ENCODE measurements at regions not wholly inside any gene's neighbourhood (a gene's known extent, or its start where the extent isn't known, plus 50 kb on each side); places are given as distances from the start of the nearest gene placed in this dataset.
A peak's percentile ranks its signal among the peaks of the same experiment; 100 is the strongest.
"Not testable (repeated sequence)": the region's sequence is repeated elsewhere in the genome, so short reads cannot be mapped to it uniquely, and the experiment has no call there.

- no peak for DNase-seq
Observed at GRCh38 chr5:66234241-66234640, 90.1 kb downstream of the SREK1 start.

- no peak for DNase-seq
Observed at GRCh38 chr5:66238435-66238834, 94.3 kb downstream of the SREK1 start.

GRCh38 chr5:66239034-66239433 lies 94.9 kb downstream of the SREK1 start:
- DNase-seq: peak in 3 of 4 experiments; percentile 8 to 28 (median 19)

- no peak for DNase-seq
Observed at GRCh38 chr5:66241136-66241825, 97.2 kb downstream of the SREK1 start.

GRCh38 chr5:66242050-66242715 lies 98.1 kb downstream of the SREK1 start:
- DNase-seq: no peak

- no peak for DNase-seq
Observed at GRCh38 chr5:66246608-66247007, 102.5 kb downstream of the SREK1 start.

GRCh38 chr5:66247176-66247960 lies 103.3 kb downstream of the SREK1 start:
- DNase-seq: peak; percentile 23 to 70 (median 45)

GRCh38 chr5:66248874-66249273 lies 104.8 kb downstream of the SREK1 start:
- DNase-seq: no peak

- peak in 1 of 4 experiments; percentile 4 for DNase-seq
Observed at GRCh38 chr5:66249920-66250319, 105.8 kb downstream of the SREK1 start.

GRCh38 chr5:66252849-66253248 lies 108.7 kb downstream of the SREK1 start:
- DNase-seq: no peak

- peak; percentile 22 to 53 (median 36) for DNase-seq
Observed at GRCh38 chr5:66255714-66256113, 111.6 kb downstream of the SREK1 start.

GRCh38 chr5:66273121-66273520 lies 129.0 kb downstream of the SREK1 start:
- no peak for DNase-seq

GRCh38 chr5:66276986-66277385 lies 132.9 kb downstream of the SREK1 start:
- no peak for DNase-seq

- DNase-seq: no peak
Observed at GRCh38 chr5:66277981-66278380, 133.9 kb downstream of the SREK1 start.

- peak; percentile 48 to 76 (median 74) for DNase-seq
Observed at GRCh38 chr5:66281294-66281693, 137.2 kb downstream of the SREK1 start.

GRCh38 chr5:66284588-66285342 lies 140.7 kb downstream of the SREK1 start:
- DNase-seq: no peak

- no peak for DNase-seq
Observed at GRCh38 chr5:66285343-66285922, 141.3 kb downstream of the SREK1 start.

- no peak for DNase-seq
Observed at GRCh38 chr5:66291771-66292170, 147.7 kb downstream of the SREK1 start.

- DNase-seq: not testable (repeated sequence)
Observed at GRCh38 chr5:66293851-66294250, 149.8 kb downstream of the SREK1 start.

- DNase-seq: no peak
Observed at GRCh38 chr5:66299463-66299862, 155.4 kb downstream of the SREK1 start.

GRCh38 chr5:66302344-66302743 lies 158.2 kb downstream of the SREK1 start:
- no peak for DNase-seq

GRCh38 chr5:66306105-66306843 lies 162.2 kb downstream of the SREK1 start:
- peak; percentile 66 to 85 (median 76) for DNase-seq
